ENCODE measurements at regions not wholly inside any gene's neighbourhood (a gene's known extent, or its start where the extent isn't known, plus 50 kb on each side); places are given as distances from the start of the nearest gene placed in this dataset.
"Not testable (repeated sequence)": the region's sequence is repeated elsewhere in the genome, so short reads cannot be mapped to it uniquely, and the experiment has no call there.

GRCh38 chr2:195228547-195228946 lies 428.5 kb upstream of the SLC39A10 start:
- H2BK120ac ChIP-seq (replicated peaks; ENCODE audit: low read depth, low read length); H2BK20ac ChIP-seq (ENCODE audit: low read length); H2AFZ ChIP-seq (ENCODE audit: low read length); H3K4ac ChIP-seq (replicated peaks; ENCODE audit: insufficient read length, low read depth, low read length); H3K27ac ChIP-seq (ENCODE audit: low read depth, low read length); H3K9ac ChIP-seq (replicated peaks in 1 of 4; ENCODE audit: extremely low read depth in 1 of 4, low read depth in 3 of 4, low read length in 3 of 4); H3K23ac ChIP-seq (ENCODE audit: insufficient read length); H3K23me2 ChIP-seq (ENCODE audit: low read depth, low read length); H3K36me3 ChIP-seq (ENCODE audit: control insufficient read depth in 2 of 4, insufficient read depth in 4 of 4, low read length in 3 of 4); FAIRE-seq; H3K79me1 ChIP-seq (ENCODE audit: low read depth, low read length); H4K5ac ChIP-seq (ENCODE audit: insufficient read length, low read depth, low read length); H2BK12ac ChIP-seq (ENCODE audit: low read depth, low read length); CTCF ChIA-PET (ENCODE audit: partially characterized antibody); POLR2A ChIA-PET (ENCODE audit: partially characterized antibody); H3K79me2 ChIP-seq (ENCODE audit: control insufficient read depth in 1 of 2, insufficient read depth in 2 of 2, low read length in 2 of 2); H4K20me1 ChIP-seq (replicated peaks in 1 of 2; ENCODE audit: control insufficient read depth in 1 of 2, insufficient read depth in 2 of 2, low read length in 2 of 2); H3K27me3 ChIP-seq (replicated peaks in 1 of 4; ENCODE audit: control insufficient read depth in 3 of 4, extremely low read depth in 1 of 4, insufficient read depth in 3 of 4, low read length in 3 of 4); H3K9me3 ChIP-seq (ENCODE audit: insufficient read depth in 2 of 2, low read depth in 1 of 2, low read length in 1 of 2); H3K4me2 ChIP-seq (ENCODE audit: insufficient read depth in 1 of 2, low read depth in 2 of 2, low read length in 2 of 2); H3K56ac ChIP-seq (replicated peaks; ENCODE audit: insufficient read length, low read depth, low read length); H3K4me3 ChIP-seq (ENCODE audit: extremely low read depth in 1 of 4, insufficient read depth in 2 of 4, low read depth in 3 of 4, low read length in 4 of 4); H4K91ac ChIP-seq (replicated peaks; ENCODE audit: insufficient read length, low read length); H2AK5ac ChIP-seq (ENCODE audit: low read depth, low read length); H3K18ac ChIP-seq (ENCODE audit: extremely low read depth, low read length); DNase-seq (ENCODE audit: low read depth in 1 of 2, low spot score in 2 of 2); H3K14ac ChIP-seq (ENCODE audit: insufficient read length); H2BK15ac ChIP-seq (ENCODE audit: low read length); H2BK5ac ChIP-seq (ENCODE audit: low read depth, low read length); H3K4me1 ChIP-seq (replicated peaks in 1 of 4; ENCODE audit: control insufficient read depth in 3 of 4, insufficient read depth in 4 of 4, low read length in 3 of 4): not testable (repeated sequence)
- 0 out of 2 replicates have a peak overlapping the region, but pooled peaks have one; percentile 14 for H4K8ac ChIP-seq (ENCODE audit: extremely low read depth, insufficient read depth, low read length)
- WGBS, 2 experiments (ENCODE audit: extremely low coverage in 1 of 2, insufficient coverage in 1 of 2, insufficient read length in 1 of 2, insufficient replicate concordance in 2 of 2, low coverage in 1 of 2, low lambda C conversion rate in 2 of 2, missing lambda C conversion rate in 1 of 2): 95% methylated on average over 20 of the region's 20 CpGs; no CpG with 5 or more reads in 1 of the 2 experiments
